ENCODE measurements at regions not wholly inside any gene's neighbourhood (a gene's known extent, or its start where the extent isn't known, plus 50 kb on each side); places are given as distances from the start of the nearest gene placed in this dataset.
"Not testable (repeated sequence)": the region's sequence is repeated elsewhere in the genome, so short reads cannot be mapped to it uniquely, and the experiment has no call there.

DNA sequence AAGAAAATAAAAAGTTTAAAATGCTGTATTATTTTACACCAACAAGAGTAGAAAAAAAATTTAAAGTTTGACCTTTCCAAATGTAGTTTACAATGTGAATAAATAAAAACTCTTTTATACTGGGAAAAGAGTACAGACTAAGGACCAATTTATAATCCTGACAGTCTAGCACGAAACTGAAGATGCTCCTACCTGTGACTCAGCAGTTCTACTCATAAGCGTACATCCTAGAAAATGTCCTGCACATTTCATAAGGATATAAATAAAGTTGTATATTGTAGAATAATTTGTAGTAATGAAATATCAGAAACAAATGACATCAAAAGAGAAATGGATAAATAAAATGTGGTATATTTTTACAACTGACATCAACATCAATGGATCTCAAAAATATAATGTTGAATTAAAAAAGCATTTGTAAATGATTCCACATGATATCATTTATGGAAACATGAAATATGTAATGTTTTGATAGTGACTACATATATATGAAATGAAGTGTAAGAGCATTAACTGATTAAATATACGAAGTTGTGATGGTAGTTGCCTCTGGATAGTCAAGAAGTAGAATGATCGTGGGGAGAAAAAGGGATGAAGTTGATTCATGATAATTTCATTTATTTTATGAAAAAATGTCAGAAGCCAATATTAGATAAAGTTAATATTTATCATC, 161.3 kb upstream of the CBLB start:
- DNase-seq = no peak

DNA sequence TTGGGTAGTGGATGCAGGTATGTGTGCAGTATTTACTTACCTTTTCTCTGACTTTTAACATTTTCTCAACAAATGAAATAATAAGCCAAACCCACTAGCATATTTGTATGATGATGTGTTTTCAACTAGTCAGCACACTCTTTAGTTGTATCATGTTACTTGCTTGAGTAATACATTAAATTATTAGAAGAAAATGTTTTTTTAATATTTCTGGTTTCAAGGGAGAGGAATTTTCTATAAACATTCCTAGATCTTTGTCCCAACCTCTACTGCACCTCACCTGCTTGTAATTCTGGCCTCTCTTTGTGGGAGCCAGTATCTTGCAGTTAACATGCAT, 161.8 kb upstream of the CBLB start:
- DNase-seq = no peak

DNA sequence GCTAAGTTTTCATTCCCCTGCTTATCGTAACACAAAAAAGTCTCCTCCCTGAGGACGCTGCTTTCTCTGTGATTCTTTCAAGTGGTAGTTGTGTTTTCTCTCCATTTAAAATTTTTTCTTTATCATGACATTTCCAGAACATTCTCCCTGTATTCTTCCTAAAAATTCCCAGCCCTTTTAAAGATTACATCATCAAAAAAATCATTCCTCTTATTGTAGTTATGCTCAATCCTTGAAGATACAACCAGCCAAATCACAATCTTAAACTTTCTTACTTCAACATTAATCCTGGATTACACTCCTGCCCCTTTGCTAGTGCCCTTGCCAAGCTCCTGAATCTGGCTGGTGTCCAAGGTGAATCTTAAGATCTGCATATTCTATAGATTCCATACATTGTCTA, 163.7 kb upstream of the CBLB start:
- DNase-seq = no peak

DNA sequence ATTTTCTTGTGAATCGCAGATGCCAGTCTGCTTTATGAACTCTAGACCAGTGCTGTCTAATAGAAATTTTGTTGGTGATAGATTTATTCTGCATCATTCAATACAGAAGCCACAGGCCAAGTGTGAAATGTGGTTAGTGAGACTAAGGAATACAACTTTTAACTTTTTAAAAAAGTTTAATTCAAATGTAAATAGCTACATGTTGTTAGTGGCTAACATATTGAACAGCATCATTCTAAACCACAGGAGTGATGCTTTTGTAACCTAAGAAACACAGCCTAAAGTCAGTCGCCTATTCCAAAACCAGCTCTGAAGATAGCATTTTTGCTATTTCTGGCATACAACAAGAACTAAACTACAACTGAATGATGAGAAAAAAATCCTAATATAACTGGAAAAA, 164.8 kb upstream of the CBLB start:
- no peak for DNase-seq

DNA sequence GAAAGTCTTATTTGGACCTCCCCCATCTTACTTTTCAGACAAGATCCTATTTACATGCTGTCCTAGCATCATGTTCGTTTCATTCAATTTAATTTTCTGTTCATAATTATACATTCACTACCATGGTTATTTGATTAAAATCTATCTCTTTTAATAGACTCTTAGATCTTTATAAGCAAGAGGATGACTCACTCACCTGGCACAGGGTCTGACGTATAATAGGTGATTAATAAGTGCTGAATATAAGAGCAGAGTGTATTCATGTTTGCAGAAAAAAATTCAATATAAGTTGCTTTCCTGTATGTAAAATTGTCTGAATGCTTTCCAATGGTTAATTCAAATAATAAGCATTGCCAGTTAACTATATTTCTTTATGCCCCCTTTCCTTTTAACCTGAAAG, 165.5 kb upstream of the CBLB start:
- DNase-seq = no peak

DNA sequence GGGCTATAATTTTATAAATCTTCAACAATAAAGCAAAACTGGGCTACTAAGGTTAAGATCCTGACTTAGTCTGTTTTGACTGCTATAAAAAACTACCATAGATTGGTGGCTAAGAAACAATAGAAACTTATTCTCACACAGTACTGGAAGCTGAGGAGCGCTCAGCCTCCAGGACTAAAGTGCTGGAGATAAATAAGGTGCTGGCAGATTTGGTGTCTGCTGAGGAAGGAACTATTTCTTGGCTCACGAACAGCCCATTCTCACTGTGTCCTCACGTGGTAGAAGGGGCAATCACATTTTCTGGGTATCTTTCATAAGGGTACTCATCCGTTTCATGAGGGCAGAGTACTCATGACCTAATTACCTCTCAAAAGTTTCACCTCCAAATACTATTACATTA, 166.8 kb upstream of the CBLB start:
- DNase-seq = no peak

DNA sequence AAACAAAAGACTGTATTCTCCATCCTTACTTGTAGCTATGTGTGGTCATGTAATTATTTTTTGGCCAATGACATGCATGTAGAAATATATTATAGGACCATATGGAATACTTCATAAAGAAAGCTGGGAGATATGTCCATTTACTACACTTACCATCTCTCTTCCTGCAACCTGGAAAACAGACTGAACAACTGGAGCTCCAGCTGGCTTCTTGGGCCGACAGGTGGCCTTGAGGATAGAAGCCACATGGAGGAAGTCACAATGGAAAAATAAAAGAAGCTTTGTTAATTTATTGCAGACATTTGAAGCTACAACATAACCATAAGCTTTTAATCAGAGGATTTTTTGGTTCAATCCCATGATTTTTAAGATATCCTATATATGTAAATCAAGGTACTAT, 167.9 kb upstream of the CBLB start:
- no peak for DNase-seq

DNA sequence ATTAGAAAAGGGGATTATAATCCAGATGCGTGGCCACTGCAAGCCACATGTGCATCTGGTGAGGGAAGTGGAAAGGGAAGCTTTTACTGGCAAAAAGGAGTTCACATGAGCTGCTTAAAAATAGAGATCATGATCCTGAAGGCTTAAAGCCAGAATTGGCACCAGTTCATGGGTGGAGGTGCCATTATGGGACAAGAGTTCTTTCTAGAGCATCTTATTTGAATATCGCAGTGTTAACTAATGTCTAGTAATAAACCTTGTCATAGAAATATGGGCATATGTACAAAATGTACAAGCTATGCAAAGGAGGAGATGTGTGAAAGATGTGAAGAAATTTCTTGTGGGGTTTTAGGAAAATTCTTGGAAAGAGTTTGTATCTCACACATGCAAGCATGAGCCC, 178.4 kb upstream of the CBLB start:
- no peak for DNase-seq

DNA sequence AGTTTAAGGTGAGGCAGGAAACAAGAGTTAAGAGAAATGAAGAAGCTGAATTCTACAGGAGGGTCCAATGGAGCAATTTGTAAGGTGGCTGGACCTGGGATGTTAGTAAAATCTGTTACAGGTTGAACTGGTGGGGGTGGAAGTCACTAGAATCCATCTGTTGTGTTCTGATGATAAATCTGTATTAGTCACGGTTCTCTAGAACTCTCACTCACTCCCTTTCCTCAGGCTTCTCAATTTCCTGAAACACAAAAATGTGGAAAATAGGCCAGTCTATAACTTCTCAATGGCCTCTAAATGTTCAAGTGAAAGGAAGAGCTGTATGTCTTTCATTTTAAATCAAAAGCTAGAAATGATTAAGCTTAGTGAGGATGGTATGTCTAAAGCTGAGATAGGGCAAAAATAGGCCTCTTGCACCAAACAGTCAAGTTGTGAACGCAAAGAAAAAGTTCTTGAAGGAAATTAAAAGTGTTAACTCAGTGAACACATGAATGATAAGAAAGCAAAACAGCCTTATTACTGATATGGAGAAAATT, 180.2 kb upstream of the CBLB start:
- DNase-seq = no peak

DNA sequence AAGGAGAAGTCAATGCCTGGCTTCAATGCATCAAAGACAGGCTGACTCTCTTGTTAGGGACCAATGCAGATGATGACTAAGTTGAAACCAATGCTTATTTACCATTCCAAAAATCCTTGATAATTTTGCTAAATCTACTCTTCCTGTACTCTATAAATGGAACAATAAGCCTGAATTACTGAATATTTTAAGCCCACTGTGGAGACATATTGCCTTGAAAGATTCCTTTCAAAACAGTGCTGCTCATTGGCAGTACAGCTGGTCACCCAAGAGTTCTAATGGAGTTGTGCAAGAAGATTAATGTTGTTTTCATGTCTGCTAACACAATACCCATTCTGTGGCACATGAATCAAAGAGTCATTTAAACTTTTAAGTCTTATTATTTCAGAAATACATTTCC, 181.0 kb upstream of the CBLB start:
- no peak for DNase-seq

DNA sequence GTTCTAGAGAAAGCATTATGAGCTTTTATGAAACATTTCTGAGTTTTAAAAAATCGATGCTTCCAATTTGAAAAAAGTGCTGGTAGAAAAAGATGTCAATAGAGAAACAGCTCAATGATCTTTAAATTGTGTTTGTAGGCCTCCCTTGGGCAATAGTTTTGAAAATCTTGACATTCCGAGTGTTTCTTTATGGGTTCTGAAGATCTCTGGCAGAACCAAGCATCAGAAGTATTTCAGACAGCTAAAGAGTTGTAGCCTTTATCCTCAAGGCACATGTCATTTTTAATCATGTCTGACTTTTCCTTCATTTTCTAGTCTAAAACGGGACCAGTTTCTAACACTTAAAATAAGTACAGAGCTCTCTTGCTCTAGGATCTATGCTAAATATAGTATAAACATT, 188.1 kb upstream of the CBLB start:
- no peak for DNase-seq

DNA sequence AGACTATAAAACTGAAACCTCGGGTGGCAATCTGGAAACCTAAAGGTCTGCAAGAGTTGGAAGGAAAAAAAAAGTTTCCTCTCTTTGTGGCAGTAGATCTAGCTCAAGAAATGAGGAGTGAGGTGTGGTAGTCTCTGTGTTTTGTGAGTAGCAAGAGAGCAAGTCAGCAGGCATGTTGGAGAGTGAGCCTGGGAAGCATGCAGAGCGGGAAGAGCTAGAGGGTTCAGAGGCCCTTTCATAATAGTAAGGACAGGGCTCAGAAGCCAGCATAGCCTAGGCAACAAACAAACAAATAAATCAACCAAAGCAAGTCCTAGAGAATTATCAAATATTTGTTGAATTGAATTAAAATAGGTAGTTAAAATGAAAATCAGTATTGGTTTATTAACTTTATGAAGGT, 189.7 kb upstream of the CBLB start:
- no peak for DNase-seq

DNA sequence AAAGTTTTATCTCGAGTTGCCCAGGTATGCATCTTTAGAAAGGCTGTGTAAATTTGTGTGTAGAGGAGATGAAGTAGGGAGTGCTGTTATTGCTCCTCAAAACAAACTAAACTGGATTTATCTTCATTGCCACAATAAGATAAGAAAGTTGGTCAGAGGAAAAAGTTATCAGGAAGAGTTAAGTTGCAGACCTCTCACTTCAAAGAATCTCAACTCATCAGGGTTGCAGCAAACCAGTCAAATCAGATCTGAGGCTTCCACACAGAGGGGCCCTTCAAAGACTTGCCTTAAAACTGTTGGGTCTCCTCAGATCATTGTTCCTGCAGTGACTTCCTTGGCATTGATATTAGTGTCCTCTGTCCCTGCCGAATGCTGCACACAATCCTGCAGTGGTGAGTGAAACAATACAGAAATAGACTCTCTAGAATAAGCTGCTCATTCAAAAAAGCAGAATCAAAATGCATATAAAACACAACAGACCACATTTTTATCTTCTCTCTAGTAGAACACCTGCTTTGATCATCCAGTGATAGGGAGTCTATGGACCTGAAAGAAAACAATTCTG, 191.2 kb upstream of the CBLB start:
- no peak for DNase-seq

DNA sequence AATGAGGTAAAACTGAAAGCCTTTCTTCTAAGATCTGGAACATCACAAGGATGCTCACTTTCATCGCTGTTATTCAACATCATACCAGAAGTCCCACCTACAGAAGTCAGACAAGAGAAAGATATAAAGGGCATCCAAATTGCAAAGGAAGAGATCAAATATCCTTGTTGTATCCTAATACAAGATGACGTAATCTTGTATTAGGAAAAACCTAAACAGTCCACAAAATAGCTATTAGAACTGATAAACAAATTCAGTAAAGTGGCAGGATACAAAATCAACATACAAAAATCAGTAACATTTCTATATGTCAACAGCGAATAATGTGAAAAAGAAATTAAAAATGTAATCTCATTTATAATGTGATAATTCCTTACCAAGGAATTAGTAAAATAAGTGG, 195.1 kb upstream of the CBLB start:
- no peak for DNase-seq

DNA sequence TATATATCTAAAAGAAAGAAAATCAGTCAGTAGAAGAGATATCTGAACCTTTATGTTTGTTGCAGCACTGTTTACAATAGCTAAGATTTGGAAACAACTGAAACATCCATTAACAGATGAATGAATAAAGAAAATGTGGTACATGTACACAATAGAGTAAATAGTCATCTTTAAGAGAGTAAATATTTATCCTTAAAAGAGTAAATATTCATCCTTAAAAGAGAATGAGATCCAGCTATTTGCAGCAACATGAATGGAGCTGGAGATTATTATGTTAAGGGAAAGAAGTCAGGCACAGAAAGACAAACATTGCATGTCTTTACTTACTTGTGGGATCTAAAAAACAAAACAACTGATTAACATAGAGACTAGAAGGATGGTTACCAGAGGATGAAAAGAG, 197.0 kb upstream of the CBLB start:
- no peak for DNase-seq

DNA sequence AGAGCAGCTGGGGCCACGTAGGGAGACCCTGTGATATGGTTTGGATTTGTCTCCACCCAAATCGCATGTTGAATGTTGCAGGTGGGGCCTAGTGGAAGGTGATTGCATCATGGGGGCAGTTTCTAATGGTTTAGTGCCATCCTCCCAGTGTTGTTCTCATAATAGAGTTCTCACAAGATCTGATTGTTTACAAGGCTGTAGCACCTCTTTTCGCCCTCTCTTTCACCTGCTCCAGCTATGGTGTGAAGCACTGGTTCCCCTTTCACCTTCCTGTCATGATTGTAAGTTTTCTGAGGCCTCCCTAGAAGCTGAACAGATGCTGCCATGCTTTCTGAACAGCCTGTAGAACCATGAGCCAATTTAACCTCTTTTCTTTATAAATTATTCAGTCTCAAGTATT, 198.9 kb upstream of the CBLB start:
- DNase-seq = no peak

DNA sequence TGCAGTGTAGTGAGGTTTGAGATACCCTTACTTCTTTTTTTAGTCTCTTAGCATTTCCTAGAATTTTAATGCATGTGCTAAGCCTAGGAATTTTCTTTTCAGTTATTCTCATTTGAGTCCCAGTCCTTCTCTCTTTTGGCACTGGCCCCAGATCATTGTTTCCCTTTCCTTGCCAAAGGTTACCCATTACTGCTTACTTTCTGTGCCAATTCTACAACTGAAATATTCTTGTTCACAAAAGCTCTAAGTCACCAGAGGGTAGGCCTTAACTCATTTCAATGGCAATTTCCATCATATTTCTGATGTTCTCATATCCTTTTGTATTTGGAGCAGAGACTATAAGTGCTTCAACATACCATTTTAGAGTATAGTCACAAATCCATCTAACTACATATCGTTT, 199.6 kb upstream of the CBLB start:
- no peak for DNase-seq

DNA sequence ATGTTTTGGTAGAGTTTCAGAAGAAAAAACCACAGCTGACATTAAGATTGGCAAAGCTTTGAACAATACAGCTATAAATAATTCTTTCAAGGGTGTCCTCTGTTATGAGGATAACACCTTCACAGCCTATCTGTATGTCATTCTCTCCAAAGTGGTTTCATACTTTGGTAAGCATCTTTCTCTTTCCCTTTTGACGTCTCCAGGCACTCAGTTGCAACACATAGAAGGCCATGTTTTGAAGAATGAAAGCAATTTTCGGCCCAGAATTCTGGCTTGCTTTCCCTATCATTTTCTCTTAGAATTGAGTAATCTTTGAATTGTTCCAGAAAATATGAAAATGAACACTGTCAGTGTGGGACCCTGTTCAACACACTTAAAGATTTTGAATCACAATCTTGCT, 200.0 kb upstream of the CBLB start:
- DNase-seq = no peak

DNA sequence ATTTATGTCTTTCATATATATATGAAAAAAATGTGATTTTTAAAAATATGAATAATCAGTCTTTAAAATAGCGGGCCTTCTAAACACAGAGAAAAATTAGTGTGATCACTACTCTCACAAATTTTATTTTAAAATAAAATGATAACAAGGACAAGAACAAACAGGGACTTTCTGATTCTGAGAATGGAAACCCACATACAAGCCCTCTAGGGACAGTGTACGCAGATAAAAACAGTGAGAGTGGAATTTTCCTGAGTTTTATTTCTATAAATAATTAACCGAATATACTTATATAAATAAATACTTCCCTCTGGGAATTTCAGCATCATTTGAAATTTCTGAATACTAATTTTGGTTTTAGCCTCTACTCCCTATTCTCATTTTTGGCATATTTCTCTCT, 201.4 kb upstream of the CBLB start:
- no peak for DNase-seq

DNA sequence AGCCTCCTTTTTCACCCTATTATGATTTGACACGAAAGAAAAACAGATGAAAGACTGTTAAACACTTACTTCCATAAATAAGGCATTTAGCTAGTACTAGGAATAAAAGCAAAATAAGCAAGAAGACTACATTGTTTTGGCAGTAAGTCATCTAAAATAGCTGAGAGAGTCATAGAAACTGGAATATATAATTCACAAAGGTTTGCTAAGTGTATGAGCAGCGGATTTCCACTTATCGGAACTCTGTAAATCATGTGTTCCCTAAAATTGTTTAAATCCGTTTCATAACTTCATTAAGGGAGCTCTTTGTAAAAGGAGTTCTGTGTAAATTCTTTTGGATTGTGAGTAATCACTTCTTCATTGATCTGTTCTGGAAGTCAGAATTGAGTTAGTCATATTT, 202.5 kb upstream of the CBLB start:
- no peak for DNase-seq

DNA sequence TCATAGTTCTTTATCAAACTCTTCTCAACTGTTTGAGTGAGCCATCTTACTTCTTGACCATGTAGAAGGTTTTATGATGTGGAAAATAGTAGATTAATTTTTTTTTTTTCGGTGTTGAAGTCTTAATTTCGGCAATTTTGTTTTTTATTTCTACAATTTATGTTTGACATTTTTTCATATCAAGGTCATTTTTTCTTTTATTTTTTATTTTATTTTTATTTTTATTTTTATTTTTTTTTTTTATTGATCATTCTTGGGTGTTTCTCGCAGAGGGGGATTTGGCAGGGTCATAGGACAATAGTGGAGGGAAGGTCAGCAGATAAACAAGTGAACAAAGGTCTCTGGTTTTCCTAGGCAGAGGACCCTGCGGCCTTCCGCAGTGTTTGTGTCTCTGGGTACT, 203.8 kb upstream of the CBLB start:
- DNase-seq = not testable (repeated sequence)

DNA sequence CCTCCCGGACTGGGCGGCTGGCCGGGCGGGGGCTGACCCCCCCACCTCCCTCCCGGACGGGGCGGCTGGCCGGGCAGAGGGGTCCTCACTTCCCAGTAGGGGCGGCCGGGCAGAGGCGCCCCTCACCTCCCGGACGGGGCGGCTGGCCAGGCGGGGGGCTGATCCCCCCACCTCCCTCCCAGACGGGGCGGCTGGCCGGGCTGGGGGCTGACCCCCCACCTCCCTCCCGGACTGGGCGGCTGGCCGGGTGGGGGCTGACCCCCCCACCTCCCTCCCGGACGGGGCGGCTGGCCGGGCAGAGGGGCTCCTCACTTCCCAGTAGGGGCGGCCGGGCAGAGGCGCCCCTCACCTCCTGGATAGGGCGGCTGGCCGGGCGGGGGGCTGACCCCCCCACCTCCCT, 205.0 kb upstream of the CBLB start:
- DNase-seq = not testable (repeated sequence)

DNA sequence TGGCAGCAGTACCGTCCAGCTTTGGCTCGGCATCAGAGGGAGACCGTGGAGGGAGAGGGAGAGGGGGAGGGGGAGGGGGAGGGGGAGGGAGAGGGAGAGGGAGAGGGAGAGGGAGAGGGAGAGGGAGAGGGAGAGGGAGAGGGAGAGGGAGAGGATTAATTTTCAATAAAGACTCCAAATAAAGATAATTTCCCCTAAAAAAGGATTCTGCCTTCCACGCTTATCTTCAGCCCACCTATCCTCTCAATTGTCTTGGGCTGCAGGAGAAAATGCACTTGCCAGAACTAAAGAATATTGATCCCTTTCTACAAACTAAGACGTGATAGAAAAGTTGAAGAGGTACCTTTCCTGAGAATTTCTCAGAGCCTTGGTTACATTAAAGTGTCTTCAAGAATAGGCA, 206.9 kb upstream of the CBLB start:
- DNase-seq = not testable (repeated sequence)

DNA sequence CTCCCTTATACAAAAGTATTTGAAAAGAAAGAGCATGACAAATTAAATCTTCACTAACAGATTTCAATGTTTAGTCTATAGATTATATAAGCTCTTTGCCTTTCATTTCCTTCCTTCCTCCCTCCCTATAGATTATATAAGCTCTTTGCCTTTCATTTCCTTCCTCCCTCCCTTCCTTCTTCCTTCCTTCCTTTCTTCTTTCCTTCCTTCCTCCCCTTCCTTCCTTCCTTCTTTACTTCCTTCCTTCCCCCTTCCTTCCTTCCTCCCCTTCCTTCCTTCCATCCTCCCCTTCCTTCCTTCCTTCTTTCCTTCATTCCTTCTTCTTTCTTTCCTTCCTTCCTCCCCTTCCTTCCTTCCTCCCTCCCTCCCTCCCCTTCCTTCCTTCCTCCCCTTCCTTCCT, 209.8 kb upstream of the CBLB start:
- DNase-seq = no peak

DNA sequence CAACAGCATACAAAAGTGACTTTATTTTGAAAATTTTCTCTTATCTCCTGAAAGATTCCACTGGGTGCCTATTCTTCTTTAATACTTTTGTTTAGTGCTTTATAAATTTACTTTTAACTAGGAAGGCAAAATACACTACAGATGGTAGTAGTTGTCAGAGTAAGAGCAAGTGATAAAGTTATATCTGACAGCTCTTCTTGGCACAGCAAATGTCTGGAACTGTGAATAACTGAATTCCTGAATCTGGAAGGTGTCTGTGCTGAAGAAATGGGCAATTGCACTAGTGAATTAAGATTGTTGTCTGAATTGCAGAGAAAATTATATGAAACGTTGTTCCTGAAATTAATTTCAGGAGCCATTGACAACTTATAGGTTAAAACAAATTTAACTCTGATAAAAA, 213.8 kb upstream of the CBLB start:
- no peak for DNase-seq
